HCT116 (cell line): ENCODE measurements at regions not wholly inside any gene's neighbourhood (a gene's known extent, or its start where the extent isn't known, plus 50 kb on each side); places are given as distances from the start of the nearest gene placed in this dataset.

Experiments used
- ATAC-seq: fragments of 200-7000 bp; cut with Tn5 transposase; 2 replicates; pipeline ENCODE4 v1.9.1; 2020; ENCODE audit warnings: mild to moderate bottlenecking, moderate library complexity
- BruUV-seq: library from RNA; stranded (reverse); fragments of 400-500 nt; replicated peaks from 2 replicates; lab custom pipeline; 2021; lab: Mats Ljungman, UMichigan
- CTCF ChIA-PET: fragments of 300-600 bp; sonication (Branson Sonifier 250); formaldehyde crosslinking; loops from one replicate; lab custom pipeline; 2021; ENCODE audit warnings: antibody characterized with exemption; lab: Charles Lee
- POLR2A ChIA-PET: fragments of 300-600, 350-600 bp; sonication (Branson Sonifier 250); formaldehyde crosslinking; loops from one replicate; lab custom pipeline; 2021; ENCODE audit warnings: antibody characterized with exemption; lab: Charles Lee
- RAD21 ChIA-PET, 2 experiments: fragments of 300-600 bp; sonication (Branson Sonifier 250); formaldehyde crosslinking; loops; one replicate each; lab custom pipeline; 2023; ENCODE audit warnings: low total read pairs in 2 of 2; ENCODE audit not compliant: uncharacterized antibody in 2 of 2, unreplicated experiment in 2 of 2, low non-redundant PET in 1 of 2; lab: Charles Lee
- DNase-seq: peaks from one replicate; pipeline ENCODE4 v3.0.0-alpha.2; 2010; ENCODE audit warnings: low read depth, low spot score
- H2AFZ ChIP-seq: fragments of 200-600 bp; shearing (Covaris generic), sonication (generic); 2 replicates; pipeline ENCODE4 v1.6.1; 2017; ENCODE audit warnings: low read depth, mixed run types, mixed read lengths, antibody characterized with exemption, low read length; ENCODE audit not compliant: poor library complexity, severe bottlenecking
- H3K27ac ChIP-seq: 2 replicates; pipeline ENCODE4 v1.5.1; 2012; ENCODE audit warnings: low read depth, low read length
- H3K27me3 ChIP-seq: fragments of 200-600 bp; sonication (generic); 2 replicates; pipeline ENCODE4 v1.6.1; 2016; ENCODE audit warnings: mixed run types, low read length, mixed read lengths; ENCODE audit not compliant: insufficient read depth
- H3K36me3 ChIP-seq, 2 experiments: fragments of 200-500 bp in 1 of 2; fragments of 200-600 bp in 1 of 2; sonication (Bioruptor generic) in 1 of 2; sonication (generic) in 1 of 2; 2 replicates each; pipeline versions ENCODE4 v1.5.1 to v1.6.1; 2014 to 2016; ENCODE audit warnings: low read length in 2 of 2, inconsistent platforms in 1 of 2, mixed read lengths in 1 of 2, mixed run types in 1 of 2; ENCODE audit not compliant: insufficient read depth in 2 of 2, control insufficient read depth in 1 of 2
- H3K4me1 ChIP-seq, 2 experiments: fragments of 200-600 bp in 1 of 2; sonication (generic) in 1 of 2; 2 replicates each; pipeline versions ENCODE4 v1.5.1 to v1.6.1; 2012 to 2017; ENCODE audit warnings: low read length in 2 of 2, inconsistent platforms in 1 of 2, mild to moderate bottlenecking in 1 of 2, mixed read lengths in 1 of 2, mixed run types in 1 of 2, moderate library complexity in 1 of 2; ENCODE audit not compliant: insufficient read depth in 2 of 2, control insufficient read depth in 1 of 2
- H3K4me2 ChIP-seq: fragments of 200-600 bp; sonication (generic); 2 replicates; pipeline ENCODE4 v1.6.1; 2017; ENCODE audit warnings: mixed run types, low read length, mixed read lengths
- H3K4me3 ChIP-seq, 2 experiments: fragments of 200-600 bp in 1 of 2; sonication (generic) in 1 of 2; replicated peaks in 1 of 2; 2 replicates each; pipeline ENCODE4 v1.5.1; 2011 to 2016; ENCODE audit warnings: low read length in 2 of 2, control low read depth in 1 of 2, low read depth in 1 of 2, mild to moderate bottlenecking in 1 of 2, mixed read lengths in 1 of 2, mixed run types in 1 of 2
- H3K79me2 ChIP-seq: fragments of 200-600 bp; sonication (generic); 2 replicates; pipeline ENCODE4 v1.6.1; 2017; ENCODE audit warnings: mild to moderate bottlenecking, mixed run types, low read length, moderate library complexity, mixed read lengths; ENCODE audit not compliant: insufficient read depth
- H3K9ac ChIP-seq: fragments of 200-600 bp; sonication (generic); 2 replicates; pipeline ENCODE4 v1.6.1; 2016; ENCODE audit warnings: low read length, mixed read lengths
- H3K9me2 ChIP-seq: fragments of 200-600 bp; sonication (generic), shearing (Covaris generic); 2 replicates; pipeline ENCODE4 v1.6.1; 2017; ENCODE audit warnings: mixed run types, mild to moderate bottlenecking, moderate library complexity; ENCODE audit not compliant: insufficient read depth
- H3K9me3 ChIP-seq, 2 experiments: fragments of 200-500 bp in 1 of 2; fragments of 200-600 bp in 1 of 2; sonication (Bioruptor generic) in 1 of 2; sonication (generic) in 1 of 2; 2 replicates each; pipeline ENCODE4 v1.6.1; 2014 to 2017; ENCODE audit warnings: low read length in 2 of 2, mixed read lengths in 2 of 2, inconsistent platforms in 1 of 2, low read depth in 1 of 2, mild to moderate bottlenecking in 1 of 2, mixed run types in 1 of 2, moderate library complexity in 1 of 2; ENCODE audit not compliant: control insufficient read depth in 1 of 2, insufficient read depth in 1 of 2
- H4K20me1 ChIP-seq: fragments of 200-600 bp; sonication (generic), shearing (Covaris generic); 2 replicates; pipeline ENCODE4 v1.6.1; 2017; ENCODE audit warnings: mixed run types, mild to moderate bottlenecking, moderate library complexity; ENCODE audit not compliant: insufficient read depth
- CBX3 ChIP-seq: IDR thresholded peaks from 2 replicates; pipeline ENCODE4 v1.6.1; 2012; ENCODE audit warnings: low read depth
- CEBPB ChIP-seq: IDR thresholded peaks from 2 replicates; pipeline ENCODE4 v1.6.1; 2012; ENCODE audit warnings: low read depth
- EGR1 ChIP-seq: IDR thresholded peaks from 2 replicates; pipeline ENCODE4 v1.6.1; 2012; ENCODE audit warnings: low read depth
- ELF1 ChIP-seq: IDR thresholded peaks from 2 replicates; pipeline ENCODE4 v1.6.1; 2012; ENCODE audit warnings: low read depth, borderline replicate concordance
- EZH2 ChIP-seq: fragments of 200-600 bp; sonication (generic); IDR thresholded peaks from 2 replicates; pipeline ENCODE4 v1.6.1; 2017; ENCODE audit warnings: antibody characterized with exemption, mixed run types
- FOSL1 ChIP-seq: IDR thresholded peaks from 2 replicates; pipeline ENCODE4 v1.6.1; 2012; ENCODE audit warnings: low read depth
- JUND ChIP-seq: IDR thresholded peaks from 2 replicates; pipeline ENCODE4 v1.6.1; 2012
- POLR2AphosphoS5 ChIP-seq: IDR thresholded peaks from 2 replicates; pipeline ENCODE4 v1.6.1; 2011; ENCODE audit warnings: mild to moderate bottlenecking, low read depth, low read length, moderate library complexity
- RAD21 ChIP-seq: IDR thresholded peaks from 2 replicates; pipeline ENCODE4 v1.6.1; 2012; ENCODE audit warnings: low read depth, mild to moderate bottlenecking
- SRF ChIP-seq: IDR thresholded peaks from 2 replicates; pipeline ENCODE4 v1.6.1; 2012; ENCODE audit warnings: low read depth
- TCF7L2 ChIP-seq: IDR thresholded peaks from 2 replicates; pipeline ENCODE4 v1.7.0; 2011; ENCODE audit warnings: borderline replicate concordance, inconsistent platforms; ENCODE audit not compliant: insufficient read depth, insufficient read length; ENCODE audit errors: extremely low read depth
- YY1 ChIP-seq: IDR thresholded peaks from 2 replicates; pipeline ENCODE4 v1.6.1; 2011; ENCODE audit warnings: low read length, low read depth, moderate library complexity, mild to moderate bottlenecking; ENCODE audit not compliant: insufficient replicate concordance; ENCODE audit errors: extremely low read depth
- ZFX ChIP-seq: fragments of 450-650 bp; IDR thresholded peaks from 2 replicates; pipeline ENCODE4 v1.6.1; 2017
- ZNF274 ChIP-seq: fragments of 200-500 bp; sonication (Bioruptor generic); IDR thresholded peaks from 2 replicates; pipeline ENCODE4 v1.6.1; 2014; ENCODE audit warnings: mild to moderate bottlenecking, low read depth, low read length, inconsistent platforms
- intact Hi-C: fragments of 100-400 bp; cut with micrococcal nuclease; formaldehyde crosslinking; loops from 2 replicates; pipeline ENCODE4 v1.10.0; 2022
- TF ChIP-seq, protein P1 (sequence below), 3 experiments: fragments of 200-600 bp in 1 of 3; sonication (generic) in 1 of 3; IDR thresholded peaks in 2 of 3; conservative IDR thresholded peaks in 1 of 3; 2 replicates each; pipeline ENCODE4 v1.5.1; 2012 to 2017; ENCODE audit warnings: low read depth in 2 of 3, low read length in 2 of 3, antibody characterized with exemption in 1 of 3, borderline replicate concordance in 1 of 3, control low read depth in 1 of 3, mild to moderate bottlenecking in 1 of 3, mixed read lengths in 1 of 3, mixed run types in 1 of 3, moderate library complexity in 1 of 3; ENCODE audit not compliant: insufficient read depth in 1 of 3
- TF ChIP-seq, protein P2 (sequence below): IDR thresholded peaks from 2 replicates; pipeline ENCODE4 v1.6.1; 2011; ENCODE audit warnings: mild to moderate bottlenecking, low read length, moderate library complexity; ENCODE audit not compliant: insufficient replicate concordance; ENCODE audit errors: extremely low read depth
- TF ChIP-seq, protein P3 (sequence below): IDR thresholded peaks from 2 replicates; pipeline ENCODE4 v1.6.1; 2012; ENCODE audit warnings: low read depth
- TF ChIP-seq, protein P4 (sequence below): IDR thresholded peaks from 2 replicates; pipeline ENCODE4 v1.6.1; 2012
- TF ChIP-seq, protein P5 (sequence below): IDR thresholded peaks from 2 replicates; pipeline ENCODE4 v1.6.1; 2012

DNA sequence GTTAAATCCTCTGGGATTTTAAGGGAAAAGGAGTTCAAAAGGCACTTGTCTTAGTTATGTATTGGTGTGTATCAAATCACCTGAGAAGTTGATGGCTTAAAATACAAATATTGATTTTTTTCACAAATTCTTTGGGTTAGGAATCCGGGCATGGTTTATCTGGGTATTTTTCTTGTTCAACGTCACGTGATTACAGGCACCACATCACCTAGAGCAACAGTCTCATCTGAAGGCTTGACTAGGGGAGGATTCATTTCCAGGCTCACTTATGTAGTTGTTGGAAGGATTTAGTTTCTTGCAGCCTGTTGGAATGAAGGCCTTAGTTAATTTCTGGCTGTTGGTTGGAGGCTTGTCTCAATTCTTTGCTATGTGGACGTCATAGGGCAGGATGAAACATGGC, 326.1 kb downstream of the STIM2 start:
- H3K9me2 ChIP-seq: no peaks in the 10 kb centered on the region
- ChIA-PET RAD21 (no interaction called here), CTCF (no interaction called here), POLR2A (no interaction called here)
- H3K9ac ChIP-seq: no peak overlapping the region
- intact Hi-C loops: no loop called here
- no peak overlapping the region for H3K27ac ChIP-seq
- H3K79me2 ChIP-seq: no peaks in the 10 kb centered on the region
- H3K36me3 ChIP-seq: no peaks in the 10 kb centered on the region
- no peak for DNase-seq
- no peaks in the 10 kb centered on the region for H3K9me3 ChIP-seq
- H2AFZ ChIP-seq: no peak overlapping the region
- no peaks in the 10 kb centered on the region for H3K4me1 ChIP-seq
- no peaks in the 10 kb centered on the region for H4K20me1 ChIP-seq
- H3K4me2 ChIP-seq: no peak overlapping the region
- 0 out of 2 replicates have a peak, but pooled peaks cover 16% of the 10 kb centered on the region for H3K27me3 ChIP-seq
- no peak for ATAC-seq
- H3K4me3 ChIP-seq: no peak overlapping the region
- BruUV-seq: no TSS peak
- TF ChIP-seq ZNF274 (no peak), EGR1 (no peak), CEBPB (no peak), SRF (no peak), ELF1 (no peak), JUND (no peak), YY1 (no peak), RAD21 (no peak), POLR2AphosphoS5 (no peak), EZH2 (no peak), ZFX (no peak), TCF7L2 (no peak), FOSL1 (no peak), CBX3 (no peak)
- TF ChIP-seq, protein P1, sequence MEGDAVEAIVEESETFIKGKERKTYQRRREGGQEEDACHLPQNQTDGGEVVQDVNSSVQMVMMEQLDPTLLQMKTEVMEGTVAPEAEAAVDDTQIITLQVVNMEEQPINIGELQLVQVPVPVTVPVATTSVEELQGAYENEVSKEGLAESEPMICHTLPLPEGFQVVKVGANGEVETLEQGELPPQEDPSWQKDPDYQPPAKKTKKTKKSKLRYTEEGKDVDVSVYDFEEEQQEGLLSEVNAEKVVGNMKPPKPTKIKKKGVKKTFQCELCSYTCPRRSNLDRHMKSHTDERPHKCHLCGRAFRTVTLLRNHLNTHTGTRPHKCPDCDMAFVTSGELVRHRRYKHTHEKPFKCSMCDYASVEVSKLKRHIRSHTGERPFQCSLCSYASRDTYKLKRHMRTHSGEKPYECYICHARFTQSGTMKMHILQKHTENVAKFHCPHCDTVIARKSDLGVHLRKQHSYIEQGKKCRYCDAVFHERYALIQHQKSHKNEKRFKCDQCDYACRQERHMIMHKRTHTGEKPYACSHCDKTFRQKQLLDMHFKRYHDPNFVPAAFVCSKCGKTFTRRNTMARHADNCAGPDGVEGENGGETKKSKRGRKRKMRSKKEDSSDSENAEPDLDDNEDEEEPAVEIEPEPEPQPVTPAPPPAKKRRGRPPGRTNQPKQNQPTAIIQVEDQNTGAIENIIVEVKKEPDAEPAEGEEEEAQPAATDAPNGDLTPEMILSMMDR (IDR thresholded peaks at IDR 0.05 in 2 of 3, conservative IDR thresholded peaks at IDR 0.05 in 1 of 3; ENCODE audit: borderline replicate concordance in 1 of 3, insufficient read depth in 1 of 3, low read depth in 2 of 3, low read length in 2 of 3): no peak
- TF ChIP-seq, protein P2, sequence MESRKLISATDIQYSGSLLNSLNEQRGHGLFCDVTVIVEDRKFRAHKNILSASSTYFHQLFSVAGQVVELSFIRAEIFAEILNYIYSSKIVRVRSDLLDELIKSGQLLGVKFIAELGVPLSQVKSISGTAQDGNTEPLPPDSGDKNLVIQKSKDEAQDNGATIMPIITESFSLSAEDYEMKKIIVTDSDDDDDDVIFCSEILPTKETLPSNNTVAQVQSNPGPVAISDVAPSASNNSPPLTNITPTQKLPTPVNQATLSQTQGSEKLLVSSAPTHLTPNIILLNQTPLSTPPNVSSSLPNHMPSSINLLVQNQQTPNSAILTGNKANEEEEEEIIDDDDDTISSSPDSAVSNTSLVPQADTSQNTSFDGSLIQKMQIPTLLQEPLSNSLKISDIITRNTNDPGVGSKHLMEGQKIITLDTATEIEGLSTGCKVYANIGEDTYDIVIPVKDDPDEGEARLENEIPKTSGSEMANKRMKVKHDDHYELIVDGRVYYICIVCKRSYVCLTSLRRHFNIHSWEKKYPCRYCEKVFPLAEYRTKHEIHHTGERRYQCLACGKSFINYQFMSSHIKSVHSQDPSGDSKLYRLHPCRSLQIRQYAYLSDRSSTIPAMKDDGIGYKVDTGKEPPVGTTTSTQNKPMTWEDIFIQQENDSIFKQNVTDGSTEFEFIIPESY: no peak
- TF ChIP-seq, protein P3, sequence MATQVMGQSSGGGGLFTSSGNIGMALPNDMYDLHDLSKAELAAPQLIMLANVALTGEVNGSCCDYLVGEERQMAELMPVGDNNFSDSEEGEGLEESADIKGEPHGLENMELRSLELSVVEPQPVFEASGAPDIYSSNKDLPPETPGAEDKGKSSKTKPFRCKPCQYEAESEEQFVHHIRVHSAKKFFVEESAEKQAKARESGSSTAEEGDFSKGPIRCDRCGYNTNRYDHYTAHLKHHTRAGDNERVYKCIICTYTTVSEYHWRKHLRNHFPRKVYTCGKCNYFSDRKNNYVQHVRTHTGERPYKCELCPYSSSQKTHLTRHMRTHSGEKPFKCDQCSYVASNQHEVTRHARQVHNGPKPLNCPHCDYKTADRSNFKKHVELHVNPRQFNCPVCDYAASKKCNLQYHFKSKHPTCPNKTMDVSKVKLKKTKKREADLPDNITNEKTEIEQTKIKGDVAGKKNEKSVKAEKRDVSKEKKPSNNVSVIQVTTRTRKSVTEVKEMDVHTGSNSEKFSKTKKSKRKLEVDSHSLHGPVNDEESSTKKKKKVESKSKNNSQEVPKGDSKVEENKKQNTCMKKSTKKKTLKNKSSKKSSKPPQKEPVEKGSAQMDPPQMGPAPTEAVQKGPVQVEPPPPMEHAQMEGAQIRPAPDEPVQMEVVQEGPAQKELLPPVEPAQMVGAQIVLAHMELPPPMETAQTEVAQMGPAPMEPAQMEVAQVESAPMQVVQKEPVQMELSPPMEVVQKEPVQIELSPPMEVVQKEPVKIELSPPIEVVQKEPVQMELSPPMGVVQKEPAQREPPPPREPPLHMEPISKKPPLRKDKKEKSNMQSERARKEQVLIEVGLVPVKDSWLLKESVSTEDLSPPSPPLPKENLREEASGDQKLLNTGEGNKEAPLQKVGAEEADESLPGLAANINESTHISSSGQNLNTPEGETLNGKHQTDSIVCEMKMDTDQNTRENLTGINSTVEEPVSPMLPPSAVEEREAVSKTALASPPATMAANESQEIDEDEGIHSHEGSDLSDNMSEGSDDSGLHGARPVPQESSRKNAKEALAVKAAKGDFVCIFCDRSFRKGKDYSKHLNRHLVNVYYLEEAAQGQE: no peak
- TF ChIP-seq, protein P4, sequence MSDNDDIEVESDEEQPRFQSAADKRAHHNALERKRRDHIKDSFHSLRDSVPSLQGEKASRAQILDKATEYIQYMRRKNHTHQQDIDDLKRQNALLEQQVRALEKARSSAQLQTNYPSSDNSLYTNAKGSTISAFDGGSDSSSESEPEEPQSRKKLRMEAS: no peak
- TF ChIP-seq, protein P5, sequence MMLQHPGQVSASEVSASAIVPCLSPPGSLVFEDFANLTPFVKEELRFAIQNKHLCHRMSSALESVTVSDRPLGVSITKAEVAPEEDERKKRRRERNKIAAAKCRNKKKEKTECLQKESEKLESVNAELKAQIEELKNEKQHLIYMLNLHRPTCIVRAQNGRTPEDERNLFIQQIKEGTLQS: no peak
